ENCODE measurements at regions not wholly inside any gene's neighbourhood (a gene's known extent, or its start where the extent isn't known, plus 50 kb on each side); places are given as distances from the start of the nearest gene placed in this dataset.

DNA sequence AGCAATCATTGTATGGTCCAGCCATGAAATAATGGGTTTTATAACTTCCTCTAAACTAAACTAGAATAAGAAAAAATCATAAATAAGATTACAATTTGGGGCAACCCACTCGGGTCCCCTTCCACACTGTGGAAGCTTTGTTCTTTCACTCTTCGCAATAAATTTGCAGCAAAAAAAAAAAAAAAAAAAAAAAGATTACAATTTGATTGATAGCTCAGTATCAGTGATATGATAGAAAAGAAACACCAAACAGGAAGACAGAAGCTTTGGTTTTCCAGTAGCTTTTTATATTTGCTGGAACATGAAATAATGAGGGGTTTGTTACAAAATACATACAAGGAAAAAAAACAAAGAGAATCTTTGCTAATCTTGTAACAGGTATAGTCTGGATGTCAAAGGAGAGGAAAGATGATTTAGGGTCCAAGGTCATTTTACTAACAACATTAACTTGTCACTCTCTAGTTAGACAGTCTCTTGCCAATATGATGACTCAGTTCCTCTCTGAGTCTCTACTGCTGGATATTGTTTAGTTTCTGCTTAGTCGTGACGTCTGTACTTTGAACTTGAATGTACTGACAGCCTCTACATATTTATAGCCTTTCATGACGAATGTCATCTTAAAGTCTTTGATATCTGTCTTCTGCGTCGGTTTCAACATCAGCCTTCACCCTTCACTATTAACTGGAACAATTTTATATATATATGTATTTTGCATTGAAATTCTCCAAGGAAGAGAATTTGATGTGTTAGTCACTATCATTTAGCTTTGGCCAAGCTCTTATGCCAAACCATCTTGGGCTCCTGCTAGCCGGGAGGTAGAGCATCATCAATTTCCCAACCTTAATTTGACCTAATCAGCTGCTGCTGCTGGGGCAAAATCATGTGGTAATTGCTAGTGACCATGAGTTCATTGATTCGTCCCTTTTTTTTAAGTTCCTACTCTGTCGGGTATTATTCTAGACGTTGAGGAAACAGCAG lies 213.1 kb upstream of the STXBP5 start:
- intact Hi-C loops (cut with micrococcal nuclease) = no loop called here
- no peaks in the 10 kb centered on the region for H3K79me2 ChIP-seq (ENCODE audit: control insufficient read depth, insufficient read depth, low read length)
- TF ChIP-seq, protein P1, sequence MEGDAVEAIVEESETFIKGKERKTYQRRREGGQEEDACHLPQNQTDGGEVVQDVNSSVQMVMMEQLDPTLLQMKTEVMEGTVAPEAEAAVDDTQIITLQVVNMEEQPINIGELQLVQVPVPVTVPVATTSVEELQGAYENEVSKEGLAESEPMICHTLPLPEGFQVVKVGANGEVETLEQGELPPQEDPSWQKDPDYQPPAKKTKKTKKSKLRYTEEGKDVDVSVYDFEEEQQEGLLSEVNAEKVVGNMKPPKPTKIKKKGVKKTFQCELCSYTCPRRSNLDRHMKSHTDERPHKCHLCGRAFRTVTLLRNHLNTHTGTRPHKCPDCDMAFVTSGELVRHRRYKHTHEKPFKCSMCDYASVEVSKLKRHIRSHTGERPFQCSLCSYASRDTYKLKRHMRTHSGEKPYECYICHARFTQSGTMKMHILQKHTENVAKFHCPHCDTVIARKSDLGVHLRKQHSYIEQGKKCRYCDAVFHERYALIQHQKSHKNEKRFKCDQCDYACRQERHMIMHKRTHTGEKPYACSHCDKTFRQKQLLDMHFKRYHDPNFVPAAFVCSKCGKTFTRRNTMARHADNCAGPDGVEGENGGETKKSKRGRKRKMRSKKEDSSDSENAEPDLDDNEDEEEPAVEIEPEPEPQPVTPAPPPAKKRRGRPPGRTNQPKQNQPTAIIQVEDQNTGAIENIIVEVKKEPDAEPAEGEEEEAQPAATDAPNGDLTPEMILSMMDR (IDR thresholded peaks at IDR 0.05) = no peak
- no peak for TF ChIP-seq EZH2 (IDR thresholded peaks at IDR 0.05; ENCODE audit: borderline replicate concordance, insufficient read depth, low read depth, low read length, poor library complexity, severe bottlenecking)
- POLR2A ChIA-PET = no interaction called here
- H4K20me1 ChIP-seq (ENCODE audit: control insufficient read depth, insufficient read depth, low read length, poor library complexity, severe bottlenecking) = no peaks in the 10 kb centered on the region
- H3K9me3 ChIP-seq (ENCODE audit: control extremely low read depth in 1 of 3, control insufficient read depth in 2 of 3, insufficient read depth in 1 of 3, low read length in 2 of 3) = peaks cover 0 to 4% (median 0%) of the 10 kb centered on the region in 3 donors
- no peak overlapping the region for H3K4me2 ChIP-seq (replicated peaks; ENCODE audit: low read depth, low read length, poor library complexity, severe bottlenecking)
- no peak overlapping the region for H2AFZ ChIP-seq (ENCODE audit: insufficient read depth, low read depth, low read length, poor library complexity, severe bottlenecking)
- Mint-ChIP-seq H3K27me3 (no peaks in the 10 kb centered on the region), H3K9me3 (ENCODE audit: insufficient read depth) (no peaks in the 10 kb centered on the region), H3K27ac (no peak overlapping the region), H3K4me3 (no peak overlapping the region), H3K4me1 (no peaks in the 10 kb centered on the region)
- ATAC-seq (ENCODE audit: low read depth) (no peak), DNase-seq (no peak)
- CTCF ChIA-PET = no interaction called here
- no peak overlapping the region for H3K27ac ChIP-seq (ENCODE audit: low read length in 2 of 2)
- 100% methylated on average over 1 of the region's 11 CpGs for whole genome bisulfite sequencing (ENCODE audit: insufficient coverage)
- no peaks in the 10 kb centered on the region for H3K27me3 ChIP-seq (replicated peaks in 1 of 4; ENCODE audit: control extremely low read depth in 1 of 4, control insufficient read depth in 3 of 4, insufficient read depth in 4 of 4, low read length in 3 of 4)
- no peaks in the 10 kb centered on the region for H3K4me1 ChIP-seq (ENCODE audit: control insufficient read depth in 2 of 2, insufficient read depth in 2 of 2, low read length in 2 of 2)
- H3K36me3 ChIP-seq (replicated peaks in 1 of 2; ENCODE audit: control extremely low read depth in 1 of 2, control insufficient read depth in 1 of 2, extremely low read depth in 1 of 2, insufficient read depth in 2 of 2, low read length in 1 of 2) = no peaks in the 10 kb centered on the region
- H3K9ac ChIP-seq (ENCODE audit: low read length) = no peak overlapping the region
- H3K4me3 ChIP-seq (ENCODE audit: control extremely low read depth in 1 of 5, extremely low read depth in 1 of 5, insufficient read depth in 1 of 5, low read depth in 2 of 5, low read length in 4 of 5) = no peak overlapping the region

- Histone ChIP-seq H3K79me2 (ENCODE audit: control insufficient read depth, insufficient read depth, low read length) (no peaks in the 10 kb centered on the region), H3K4me2 (replicated peaks; ENCODE audit: low read depth, low read length, poor library complexity, severe bottlenecking) (no peak overlapping the region), H3K27me3 (replicated peaks in 1 of 4; ENCODE audit: control extremely low read depth in 1 of 4, control insufficient read depth in 3 of 4, insufficient read depth in 4 of 4, low read length in 3 of 4) (no peaks in the 10 kb centered on the region), H4K20me1 (ENCODE audit: control insufficient read depth, insufficient read depth, low read length, poor library complexity, severe bottlenecking) (no peaks in the 10 kb centered on the region), H3K9me3 (ENCODE audit: control extremely low read depth in 1 of 3, control insufficient read depth in 2 of 3, insufficient read depth in 1 of 3, low read length in 2 of 3) (no peaks in the 10 kb centered on the region), H3K36me3 (replicated peaks in 1 of 2; ENCODE audit: control extremely low read depth in 1 of 2, control insufficient read depth in 1 of 2, extremely low read depth in 1 of 2, insufficient read depth in 2 of 2, low read length in 1 of 2) (no peaks in the 10 kb centered on the region), H3K9ac (ENCODE audit: low read length) (no peak overlapping the region), H3K4me1 (ENCODE audit: control insufficient read depth in 2 of 2, insufficient read depth in 2 of 2, low read length in 2 of 2) (no peaks in the 10 kb centered on the region), H2AFZ (ENCODE audit: insufficient read depth, low read depth, low read length, poor library complexity, severe bottlenecking) (no peak overlapping the region), H3K4me3 (ENCODE audit: control extremely low read depth in 1 of 5, extremely low read depth in 1 of 5, insufficient read depth in 1 of 5, low read depth in 2 of 5, low read length in 4 of 5) (no peak overlapping the region), H3K27ac (ENCODE audit: low read length in 2 of 2) (no peak overlapping the region)
- no peak for DNase-seq
- ChIA-PET POLR2A (no interaction called here), CTCF (no interaction called here)
- TF ChIP-seq EZH2 (IDR thresholded peaks at IDR 0.05; ENCODE audit: borderline replicate concordance, insufficient read depth, low read depth, low read length, poor library complexity, severe bottlenecking) = no peak
- TF ChIP-seq, protein P1 (IDR thresholded peaks at IDR 0.05) = no peak
- intact Hi-C loops (cut with micrococcal nuclease) = no loop called here
- H3K27me3 Mint-ChIP-seq = no peaks in the 10 kb centered on the region
- ATAC-seq (ENCODE audit: low read depth) = no peak
- H3K4me3 Mint-ChIP-seq = no peak overlapping the region
- 100% methylated on average over 1 of the region's 1 CpG for WGBS (ENCODE audit: insufficient coverage)
- H3K27ac Mint-ChIP-seq = no peak overlapping the region
- no peaks in the 10 kb centered on the region for H3K4me1 Mint-ChIP-seq
- H3K9me3 Mint-ChIP-seq (ENCODE audit: insufficient read depth) = no peaks in the 10 kb centered on the region
Measured at GRCh38 chr6:146997062-146997461, 207.2 kb upstream of the STXBP5 start.

All from B cell (primary cell).